GM23338 (cell line): ENCODE measurements at regions not wholly inside any gene's neighbourhood (a gene's known extent, or its start where the extent isn't known, plus 50 kb on each side); places are given as distances from the start of the nearest gene placed in this dataset.

ENCODE experiments used
- ATAC-seq: fragments of 200-7000 bp; cut with Tn5 transposase; 3 replicates; pipeline ENCODE4 v1.9.1; 2020
- DNase-seq: peaks from one replicate; pipeline ENCODE4 v3.0.0-alpha.2; 2015; ENCODE audit warnings: low spot score
- H2AFZ ChIP-seq: fragments of 200-600 bp; sonication (generic); 2 replicates; pipeline ENCODE4 v1.8.0; 2016; ENCODE audit warnings: antibody characterized with exemption, mild to moderate bottlenecking, moderate library complexity
- H3F3A ChIP-seq: fragments of 200-600 bp; sonication (generic); replicated peaks from 2 replicates; pipeline ENCODE4 v1.8.0; 2017; ENCODE audit warnings: antibody characterized with exemption, mixed run types, low read depth
- H3K27ac ChIP-seq: fragments of 200-600 bp; sonication (generic); 2 replicates; pipeline ENCODE4 v1.6.1; 2016; ENCODE audit warnings: low read depth
- H3K27me3 ChIP-seq: fragments of 200-600 bp; sonication (generic); 2 replicates; pipeline ENCODE4 v1.8.0; 2016; ENCODE audit warnings: mild to moderate bottlenecking, mixed run types, moderate library complexity; ENCODE audit not compliant: insufficient read depth
- H3K36me3 ChIP-seq: fragments of 200-600 bp; sonication (generic); 2 replicates; pipeline ENCODE4 v1.8.0; 2016; ENCODE audit warnings: mild to moderate bottlenecking; ENCODE audit not compliant: insufficient read depth
- H3K4me1 ChIP-seq: fragments of 200-600 bp; sonication (generic); 2 replicates; pipeline ENCODE4 v1.8.0; 2016; ENCODE audit warnings: mild to moderate bottlenecking, moderate library complexity; ENCODE audit not compliant: insufficient read depth
- H3K4me2 ChIP-seq: fragments of 200-600 bp; sonication (generic); 2 replicates; pipeline ENCODE4 v1.7.1; 2017; ENCODE audit warnings: mixed run types
- H3K4me3 ChIP-seq: fragments of 200-600 bp; sonication (generic); 2 replicates; pipeline ENCODE4 v1.6.1; 2016; ENCODE audit warnings: mixed run types
- H3K79me2 ChIP-seq: fragments of 200-600 bp; sonication (generic); replicated peaks from 2 replicates; pipeline ENCODE4 v1.8.0; 2017; ENCODE audit warnings: mild to moderate bottlenecking; ENCODE audit not compliant: insufficient read depth
- H3K9me2 ChIP-seq: fragments of 200-600 bp; sonication (generic); 2 replicates; pipeline ENCODE4 v1.8.0; 2017; ENCODE audit not compliant: insufficient read depth
- H4K20me1 ChIP-seq: fragments of 200-600 bp; sonication (generic); replicated peaks from 2 replicates; pipeline ENCODE4 v1.8.0; 2017; ENCODE audit warnings: mild to moderate bottlenecking; ENCODE audit not compliant: insufficient read depth
- H3K27ac Mint-ChIP-seq: 2 replicates; pipeline ENCODE4 v1.8.0; 2020; ENCODE audit warnings: inconsistent platforms, mild to moderate bottlenecking, moderate library complexity, mixed read lengths
- H3K27me3 Mint-ChIP-seq: 3 replicates; pipeline ENCODE4 v1.8.0; 2022; ENCODE audit warnings: low read depth, mild to moderate bottlenecking, moderate library complexity, mixed read lengths, inconsistent platforms; ENCODE audit not compliant: insufficient read depth, poor library complexity
- H3K36me3 Mint-ChIP-seq: 3 replicates; pipeline ENCODE4 v1.8.0; 2021; ENCODE audit warnings: low read depth, mild to moderate bottlenecking, inconsistent platforms, moderate library complexity, mixed read lengths
- H3K4me1 Mint-ChIP-seq: 3 replicates; pipeline ENCODE4 v1.8.0; 2020; ENCODE audit warnings: mild to moderate bottlenecking, inconsistent platforms, mixed read lengths
- H3K4me3 Mint-ChIP-seq: 3 replicates; pipeline ENCODE4 v1.8.0; 2021; ENCODE audit warnings: moderate library complexity, mild to moderate bottlenecking, inconsistent platforms, mixed read lengths
- H3K9me3 Mint-ChIP-seq: 3 replicates; pipeline ENCODE4 v1.8.0; 2020; ENCODE audit warnings: moderate library complexity, mild to moderate bottlenecking, inconsistent platforms, mixed read lengths
- CREB1 ChIP-seq: fragments of 250-450 bp; sonication (Bioruptor Pico); IDR thresholded peaks from 2 replicates; pipeline ENCODE4 v1.5.0; 2020; ENCODE audit warnings: low read depth, mild to moderate bottlenecking, moderate library complexity
- EZH2 ChIP-seq: fragments of 200-600 bp; sonication (generic); IDR thresholded peaks from one replicate; pipeline ENCODE4 v1.8.0; 2017; ENCODE audit warnings: antibody characterized with exemption, mild to moderate bottlenecking, low read depth; ENCODE audit not compliant: unreplicated experiment
- EZH2phosphoT487 ChIP-seq: fragments of 200-600 bp; sonication (generic); IDR thresholded peaks from one replicate; pipeline ENCODE4 v1.8.1; 2018; ENCODE audit warnings: antibody characterized with exemption; ENCODE audit not compliant: unreplicated experiment
- JUNB ChIP-seq: IDR thresholded peaks from one replicate; pipeline ENCODE4 v1.6.1; 2016; ENCODE audit warnings: antibody characterized with exemption; ENCODE audit not compliant: unreplicated experiment
- NANOG ChIP-seq: IDR thresholded peaks from 2 replicates; pipeline ENCODE4 v1.6.1; 2016; ENCODE audit warnings: antibody characterized with exemption, borderline replicate concordance
- POLR2AphosphoS5 ChIP-seq: IDR thresholded peaks from 2 replicates; pipeline ENCODE4 v1.6.1; 2016; ENCODE audit warnings: antibody characterized with exemption, low read depth
- STAT1 ChIP-seq: IDR thresholded peaks from one replicate; pipeline ENCODE4 v1.6.1; 2016; ENCODE audit warnings: antibody characterized with exemption; ENCODE audit not compliant: unreplicated experiment
- ZNF114 ChIP-seq: fragments of 250-450 bp; sonication (Bioruptor Pico); IDR thresholded peaks from 2 replicates; pipeline ENCODE4 v1.5.0; 2020; ENCODE audit warnings: mild to moderate bottlenecking, moderate library complexity
- ZNF331 ChIP-seq: fragments of 250-450 bp; sonication (Bioruptor Pico); IDR thresholded peaks from 2 replicates; pipeline ENCODE4 v1.5.0; 2020; ENCODE audit warnings: low read depth, mild to moderate bottlenecking, moderate library complexity
- TF ChIP-seq, protein P1 (sequence below), 2 experiments: fragments of 200-600 bp in 1 of 2; sonication (generic) in 1 of 2; conservative IDR thresholded peaks; 2 replicates each; pipeline versions ENCODE4 v1.5.1 to v1.6.1; 2016 to 2017; ENCODE audit warnings: antibody characterized with exemption in 2 of 2, low read depth in 2 of 2, mild to moderate bottlenecking in 2 of 2, moderate library complexity in 1 of 2
- TF ChIP-seq, protein P2 (sequence below): IDR thresholded peaks from one replicate; pipeline ENCODE4 v1.6.1; 2018; ENCODE audit warnings: antibody characterized with exemption; ENCODE audit not compliant: unreplicated experiment
- TF ChIP-seq, protein P3 (sequence below): fragments of 250-450 bp; sonication (Bioruptor Pico); IDR thresholded peaks from 2 replicates; pipeline ENCODE4 v1.5.0; 2020; ENCODE audit warnings: mild to moderate bottlenecking, moderate library complexity

DNA sequence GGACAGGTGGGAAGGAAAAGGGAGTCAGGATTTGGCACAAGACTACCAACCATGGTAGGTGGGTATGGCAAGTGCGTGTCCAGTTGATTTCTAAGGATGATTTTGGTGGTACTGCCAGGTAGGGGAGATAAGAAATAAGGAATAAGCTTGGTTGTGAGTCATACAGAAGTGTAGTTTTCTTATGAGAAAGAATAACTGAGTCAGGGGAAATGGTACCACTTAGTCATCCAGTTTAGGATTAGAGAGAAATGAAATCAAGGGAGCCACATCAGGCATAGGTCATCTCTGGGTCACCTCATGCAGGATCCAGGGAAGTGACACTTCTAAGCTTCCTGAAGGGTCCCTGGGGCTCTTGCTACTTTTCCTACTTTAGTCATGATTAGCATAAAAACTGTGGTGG is 107.1 kb upstream of the C1GALT1C1 start (continued):
- TF ChIP-seq, protein P1, sequence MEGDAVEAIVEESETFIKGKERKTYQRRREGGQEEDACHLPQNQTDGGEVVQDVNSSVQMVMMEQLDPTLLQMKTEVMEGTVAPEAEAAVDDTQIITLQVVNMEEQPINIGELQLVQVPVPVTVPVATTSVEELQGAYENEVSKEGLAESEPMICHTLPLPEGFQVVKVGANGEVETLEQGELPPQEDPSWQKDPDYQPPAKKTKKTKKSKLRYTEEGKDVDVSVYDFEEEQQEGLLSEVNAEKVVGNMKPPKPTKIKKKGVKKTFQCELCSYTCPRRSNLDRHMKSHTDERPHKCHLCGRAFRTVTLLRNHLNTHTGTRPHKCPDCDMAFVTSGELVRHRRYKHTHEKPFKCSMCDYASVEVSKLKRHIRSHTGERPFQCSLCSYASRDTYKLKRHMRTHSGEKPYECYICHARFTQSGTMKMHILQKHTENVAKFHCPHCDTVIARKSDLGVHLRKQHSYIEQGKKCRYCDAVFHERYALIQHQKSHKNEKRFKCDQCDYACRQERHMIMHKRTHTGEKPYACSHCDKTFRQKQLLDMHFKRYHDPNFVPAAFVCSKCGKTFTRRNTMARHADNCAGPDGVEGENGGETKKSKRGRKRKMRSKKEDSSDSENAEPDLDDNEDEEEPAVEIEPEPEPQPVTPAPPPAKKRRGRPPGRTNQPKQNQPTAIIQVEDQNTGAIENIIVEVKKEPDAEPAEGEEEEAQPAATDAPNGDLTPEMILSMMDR (conservative IDR thresholded peaks at IDR 0.05; ENCODE audit: low read depth in 2 of 2): no peak

DNA sequence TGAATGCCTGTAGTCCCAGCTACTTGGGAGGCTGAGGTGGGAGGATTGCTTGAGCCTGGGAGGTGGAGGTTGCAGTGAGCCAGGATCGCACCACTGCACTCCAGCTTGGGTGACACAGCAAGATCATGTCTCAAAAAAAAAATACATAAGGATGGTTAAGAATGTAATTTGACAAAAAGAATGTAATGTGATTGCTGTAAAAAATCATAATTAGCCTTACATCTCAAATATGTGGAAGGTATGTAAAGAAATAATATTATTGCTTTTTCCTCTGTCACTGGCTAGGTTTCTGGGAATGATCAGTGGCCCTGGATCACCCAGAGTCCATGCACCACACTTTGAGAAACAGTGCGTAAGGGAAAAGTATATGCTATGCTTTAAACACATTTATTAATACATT is 106.1 kb upstream of the C1GALT1C1 start:
- H3K4me1 ChIP-seq: no peaks in the 10 kb centered on the region
- Mint-ChIP-seq H3K4me3 (no peak overlapping the region), H3K9me3 (no peaks in the 10 kb centered on the region; the same call in 2 of the 3 replicates), H3K4me1 (peaks cover 22% of the 10 kb centered on the region), H3K36me3 (no peaks in the 10 kb centered on the region), H3K27ac (no peak overlapping the region), H3K27me3 (peaks cover 6% of the 10 kb centered on the region)
- H3K4me2 ChIP-seq: no peak overlapping the region
- no peaks in the 10 kb centered on the region for H3F3A ChIP-seq
- no peaks in the 10 kb centered on the region for H4K20me1 ChIP-seq
- no peak for ATAC-seq
- H3K4me3 ChIP-seq: no peak overlapping the region
- no peak overlapping the region for H2AFZ ChIP-seq
- no peak for DNase-seq
- H3K79me2 ChIP-seq: no peaks in the 10 kb centered on the region
- no peaks in the 10 kb centered on the region for H3K36me3 ChIP-seq
- no peaks in the 10 kb centered on the region for H3K27me3 ChIP-seq
- no peaks in the 10 kb centered on the region for H3K9me2 ChIP-seq
- no peak overlapping the region for H3K27ac ChIP-seq
- TF ChIP-seq EZH2 (no peak), JUNB (no peak), STAT1 (no peak), ZNF114 (CRISPR knock-in tag) (no peak), NANOG (no peak), ZNF331 (CRISPR knock-in tag) (no peak), POLR2AphosphoS5 (no peak), EZH2phosphoT487 (no peak), CREB1 (no peak)
- TF ChIP-seq, protein P2, sequence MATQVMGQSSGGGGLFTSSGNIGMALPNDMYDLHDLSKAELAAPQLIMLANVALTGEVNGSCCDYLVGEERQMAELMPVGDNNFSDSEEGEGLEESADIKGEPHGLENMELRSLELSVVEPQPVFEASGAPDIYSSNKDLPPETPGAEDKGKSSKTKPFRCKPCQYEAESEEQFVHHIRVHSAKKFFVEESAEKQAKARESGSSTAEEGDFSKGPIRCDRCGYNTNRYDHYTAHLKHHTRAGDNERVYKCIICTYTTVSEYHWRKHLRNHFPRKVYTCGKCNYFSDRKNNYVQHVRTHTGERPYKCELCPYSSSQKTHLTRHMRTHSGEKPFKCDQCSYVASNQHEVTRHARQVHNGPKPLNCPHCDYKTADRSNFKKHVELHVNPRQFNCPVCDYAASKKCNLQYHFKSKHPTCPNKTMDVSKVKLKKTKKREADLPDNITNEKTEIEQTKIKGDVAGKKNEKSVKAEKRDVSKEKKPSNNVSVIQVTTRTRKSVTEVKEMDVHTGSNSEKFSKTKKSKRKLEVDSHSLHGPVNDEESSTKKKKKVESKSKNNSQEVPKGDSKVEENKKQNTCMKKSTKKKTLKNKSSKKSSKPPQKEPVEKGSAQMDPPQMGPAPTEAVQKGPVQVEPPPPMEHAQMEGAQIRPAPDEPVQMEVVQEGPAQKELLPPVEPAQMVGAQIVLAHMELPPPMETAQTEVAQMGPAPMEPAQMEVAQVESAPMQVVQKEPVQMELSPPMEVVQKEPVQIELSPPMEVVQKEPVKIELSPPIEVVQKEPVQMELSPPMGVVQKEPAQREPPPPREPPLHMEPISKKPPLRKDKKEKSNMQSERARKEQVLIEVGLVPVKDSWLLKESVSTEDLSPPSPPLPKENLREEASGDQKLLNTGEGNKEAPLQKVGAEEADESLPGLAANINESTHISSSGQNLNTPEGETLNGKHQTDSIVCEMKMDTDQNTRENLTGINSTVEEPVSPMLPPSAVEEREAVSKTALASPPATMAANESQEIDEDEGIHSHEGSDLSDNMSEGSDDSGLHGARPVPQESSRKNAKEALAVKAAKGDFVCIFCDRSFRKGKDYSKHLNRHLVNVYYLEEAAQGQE: no peak
- TF ChIP-seq, protein P1 (conservative IDR thresholded peaks at IDR 0.05; ENCODE audit: low read depth in 2 of 2): no peak
- TF ChIP-seq, protein P3, sequence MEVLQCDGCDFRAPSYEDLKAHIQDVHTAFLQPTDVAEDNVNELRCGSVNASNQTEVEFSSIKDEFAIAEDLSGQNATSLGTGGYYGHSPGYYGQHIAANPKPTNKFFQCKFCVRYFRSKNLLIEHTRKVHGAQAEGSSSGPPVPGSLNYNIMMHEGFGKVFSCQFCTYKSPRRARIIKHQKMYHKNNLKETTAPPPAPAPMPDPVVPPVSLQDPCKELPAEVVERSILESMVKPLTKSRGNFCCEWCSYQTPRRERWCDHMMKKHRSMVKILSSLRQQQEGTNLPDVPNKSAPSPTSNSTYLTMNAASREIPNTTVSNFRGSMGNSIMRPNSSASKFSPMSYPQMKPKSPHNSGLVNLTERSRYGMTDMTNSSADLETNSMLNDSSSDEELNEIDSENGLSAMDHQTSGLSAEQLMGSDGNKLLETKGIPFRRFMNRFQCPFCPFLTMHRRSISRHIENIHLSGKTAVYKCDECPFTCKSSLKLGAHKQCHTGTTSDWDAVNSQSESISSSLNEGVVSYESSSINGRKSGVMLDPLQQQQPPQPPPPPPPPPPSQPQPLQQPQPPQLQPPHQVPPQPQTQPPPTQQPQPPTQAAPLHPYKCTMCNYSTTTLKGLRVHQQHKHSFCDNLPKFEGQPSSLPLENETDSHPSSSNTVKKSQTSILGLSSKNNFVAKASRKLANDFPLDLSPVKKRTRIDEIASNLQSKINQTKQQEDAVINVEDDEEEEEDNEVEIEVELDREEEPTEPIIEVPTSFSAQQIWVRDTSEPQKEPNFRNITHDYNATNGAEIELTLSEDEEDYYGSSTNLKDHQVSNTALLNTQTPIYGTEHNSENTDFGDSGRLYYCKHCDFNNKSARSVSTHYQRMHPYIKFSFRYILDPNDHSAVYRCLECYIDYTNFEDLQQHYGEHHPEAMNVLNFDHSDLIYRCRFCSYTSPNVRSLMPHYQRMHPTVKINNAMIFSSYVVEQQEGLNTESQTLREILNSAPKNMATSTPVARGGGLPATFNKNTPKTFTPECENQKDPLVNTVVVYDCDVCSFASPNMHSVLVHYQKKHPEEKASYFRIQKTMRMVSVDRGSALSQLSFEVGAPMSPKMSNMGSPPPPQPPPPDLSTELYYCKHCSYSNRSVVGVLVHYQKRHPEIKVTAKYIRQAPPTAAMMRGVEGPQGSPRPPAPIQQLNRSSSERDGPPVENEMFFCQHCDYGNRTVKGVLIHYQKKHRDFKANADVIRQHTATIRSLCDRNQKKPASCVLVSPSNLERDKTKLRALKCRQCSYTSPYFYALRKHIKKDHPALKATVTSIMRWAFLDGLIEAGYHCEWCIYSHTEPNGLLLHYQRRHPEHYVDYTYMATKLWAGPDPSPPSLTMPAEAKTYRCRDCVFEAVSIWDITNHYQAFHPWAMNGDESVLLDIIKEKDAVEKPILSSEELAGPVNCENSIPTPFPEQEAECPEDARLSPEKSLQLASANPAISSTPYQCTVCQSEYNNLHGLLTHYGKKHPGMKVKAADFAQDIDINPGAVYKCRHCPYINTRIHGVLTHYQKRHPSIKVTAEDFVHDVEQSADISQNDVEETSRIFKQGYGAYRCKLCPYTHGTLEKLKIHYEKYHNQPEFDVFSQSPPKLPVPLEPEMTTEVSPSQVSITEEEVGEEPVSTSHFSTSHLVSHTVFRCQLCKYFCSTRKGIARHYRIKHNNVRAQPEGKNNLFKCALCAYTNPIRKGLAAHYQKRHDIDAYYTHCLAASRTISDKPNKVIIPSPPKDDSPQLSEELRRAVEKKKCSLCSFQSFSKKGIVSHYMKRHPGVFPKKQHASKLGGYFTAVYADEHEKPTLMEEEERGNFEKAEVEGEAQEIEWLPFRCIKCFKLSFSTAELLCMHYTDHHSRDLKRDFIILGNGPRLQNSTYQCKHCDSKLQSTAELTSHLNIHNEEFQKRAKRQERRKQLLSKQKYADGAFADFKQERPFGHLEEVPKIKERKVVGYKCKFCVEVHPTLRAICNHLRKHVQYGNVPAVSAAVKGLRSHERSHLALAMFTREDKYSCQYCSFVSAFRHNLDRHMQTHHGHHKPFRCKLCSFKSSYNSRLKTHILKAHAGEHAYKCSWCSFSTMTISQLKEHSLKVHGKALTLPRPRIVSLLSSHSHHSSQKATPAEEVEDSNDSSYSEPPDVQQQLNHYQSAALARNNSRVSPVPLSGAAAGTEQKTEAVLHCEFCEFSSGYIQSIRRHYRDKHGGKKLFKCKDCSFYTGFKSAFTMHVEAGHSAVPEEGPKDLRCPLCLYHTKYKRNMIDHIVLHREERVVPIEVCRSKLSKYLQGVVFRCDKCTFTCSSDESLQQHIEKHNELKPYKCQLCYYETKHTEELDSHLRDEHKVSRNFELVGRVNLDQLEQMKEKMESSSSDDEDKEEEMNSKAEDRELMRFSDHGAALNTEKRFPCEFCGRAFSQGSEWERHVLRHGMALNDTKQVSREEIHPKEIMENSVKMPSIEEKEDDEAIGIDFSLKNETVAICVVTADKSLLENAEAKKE (CRISPR knock-in tag): no peak
